ENCODE measurements at regions not wholly inside any gene's neighbourhood (a gene's known extent, or its start where the extent isn't known, plus 50 kb on each side); places are given as distances from the start of the nearest gene placed in this dataset.
"Not testable (repeated sequence)": the region's sequence is repeated elsewhere in the genome, so short reads cannot be mapped to it uniquely, and the experiment has no call there.

DNA sequence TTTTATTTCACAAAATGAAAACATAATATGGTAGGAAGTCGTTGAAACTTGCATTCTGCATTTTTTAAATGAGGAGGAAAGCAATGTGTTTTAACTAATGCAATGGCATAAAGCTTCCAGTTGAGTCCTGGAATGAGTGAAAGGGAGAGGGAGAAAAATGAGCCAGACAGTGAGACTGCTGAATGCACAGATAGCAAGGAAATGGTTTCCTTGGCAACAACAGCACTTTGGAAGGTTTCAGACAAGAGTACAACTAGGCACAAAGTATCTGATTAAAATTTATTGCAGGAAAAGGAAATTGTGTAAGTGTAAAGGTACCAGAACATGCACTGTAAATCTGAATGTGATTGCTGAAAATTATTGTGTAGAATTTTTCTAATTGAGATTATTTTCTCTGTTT, 320.1 kb upstream of the KYNU start:
- Histone ChIP-seq H3K9me3 (ENCODE audit: insufficient read depth, low read depth, low read length) (no peaks in the 10 kb centered on the region), H3K36me3 (ENCODE audit: insufficient read depth, low read depth, low read length) (no peaks in the 10 kb centered on the region), H3K4me3 (ENCODE audit: low read length) (no peak overlapping the region), H3K27me3 (ENCODE audit: insufficient read depth, low read length) (no peaks in the 10 kb centered on the region), H3K27ac (ENCODE audit: low read length) (no peak overlapping the region), H3K9ac (ENCODE audit: low read depth, low read length) (no peak overlapping the region), H3K4me1 (ENCODE audit: insufficient read depth, low read length) (no peaks in the 10 kb centered on the region)

DNA sequence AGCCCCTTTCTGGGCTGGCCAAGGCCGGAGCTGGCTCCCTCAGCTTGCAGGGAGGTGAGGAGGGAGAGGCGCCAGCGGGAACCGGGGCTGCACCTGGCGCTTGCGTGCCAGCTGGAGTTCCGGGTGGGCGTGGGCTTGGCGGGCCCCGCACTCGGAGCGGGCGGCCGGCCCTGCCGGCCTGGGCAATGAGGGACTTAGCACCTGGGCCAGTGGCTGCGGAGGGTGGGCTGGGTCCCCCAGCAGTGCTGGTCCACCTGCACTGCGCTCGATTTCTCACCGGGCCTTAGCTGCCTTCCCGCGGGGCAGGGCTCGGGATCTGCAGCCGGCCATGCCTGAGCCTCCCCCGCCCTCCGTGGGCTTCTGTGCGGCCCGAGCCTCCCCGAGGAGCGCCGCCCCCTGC, 331.5 kb upstream of the KYNU start:
- H3K4me1 ChIP-seq (ENCODE audit: insufficient read depth, low read length); H3K9me3 ChIP-seq (ENCODE audit: insufficient read depth, low read depth, low read length); H3K4me3 ChIP-seq (ENCODE audit: low read length); H3K9ac ChIP-seq (ENCODE audit: low read depth, low read length); H3K27me3 ChIP-seq (ENCODE audit: insufficient read depth, low read length); H3K27ac ChIP-seq (ENCODE audit: low read length); H3K36me3 ChIP-seq (ENCODE audit: insufficient read depth, low read depth, low read length): not testable (repeated sequence)

DNA sequence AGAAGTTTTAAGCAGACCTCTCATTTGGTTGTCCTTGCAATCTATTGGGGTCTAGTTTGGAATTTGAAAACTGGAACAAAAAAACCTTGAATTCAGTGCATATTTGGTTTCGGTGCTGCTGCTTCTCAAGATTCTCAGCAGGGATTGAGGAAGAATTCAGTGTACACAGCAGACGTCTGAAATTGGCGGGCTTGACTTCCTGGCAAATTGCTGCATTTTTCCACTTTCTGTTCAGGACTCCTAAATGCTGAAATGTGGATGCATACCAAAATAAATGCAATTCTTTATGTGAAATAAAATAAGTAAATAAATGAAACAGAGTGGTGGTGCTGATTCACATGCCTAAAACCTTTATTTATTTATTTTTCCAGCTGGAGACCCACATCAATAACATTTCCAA, 332.4 kb upstream of the KYNU start:
- Histone ChIP-seq H3K9ac (ENCODE audit: low read depth, low read length) (no peak overlapping the region), H3K4me3 (ENCODE audit: low read length) (no peak overlapping the region), H3K36me3 (ENCODE audit: insufficient read depth, low read depth, low read length) (no peaks in the 10 kb centered on the region), H3K9me3 (ENCODE audit: insufficient read depth, low read depth, low read length) (no peaks in the 10 kb centered on the region; the same call in 1 of the 2 replicates), H3K27ac (ENCODE audit: low read length) (no peak overlapping the region), H3K4me1 (ENCODE audit: insufficient read depth, low read length) (no peaks in the 10 kb centered on the region), H3K27me3 (ENCODE audit: insufficient read depth, low read length) (no peaks in the 10 kb centered on the region)

DNA sequence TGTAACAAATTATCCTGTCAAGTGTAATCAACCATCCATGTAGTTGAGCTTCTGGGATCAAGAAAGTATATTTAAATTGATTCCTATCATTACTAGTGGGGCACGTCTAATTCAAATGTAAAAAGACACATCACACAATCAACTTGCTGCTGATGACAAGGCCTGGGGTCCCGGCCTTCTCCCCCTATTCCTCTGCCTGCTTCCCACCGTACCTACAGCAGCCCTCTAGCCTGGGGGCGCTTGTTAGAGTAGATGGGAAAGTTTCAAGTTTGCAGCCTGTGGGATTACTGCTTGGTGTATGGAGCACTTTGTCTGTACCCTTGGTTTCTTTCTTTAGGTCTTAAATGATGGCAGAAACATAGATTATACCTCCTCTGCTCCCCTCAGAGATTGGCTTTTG, 333.3 kb upstream of the KYNU start:
- Histone ChIP-seq H3K36me3 (ENCODE audit: insufficient read depth, low read depth, low read length) (no peaks in the 10 kb centered on the region), H3K9me3 (ENCODE audit: insufficient read depth, low read depth, low read length) (no peaks in the 10 kb centered on the region), H3K27me3 (ENCODE audit: insufficient read depth, low read length) (no peaks in the 10 kb centered on the region), H3K9ac (ENCODE audit: low read depth, low read length) (no peak overlapping the region), H3K27ac (ENCODE audit: low read length) (no peak overlapping the region), H3K4me1 (ENCODE audit: insufficient read depth, low read length) (no peaks in the 10 kb centered on the region), H3K4me3 (ENCODE audit: low read length) (no peak overlapping the region)

DNA sequence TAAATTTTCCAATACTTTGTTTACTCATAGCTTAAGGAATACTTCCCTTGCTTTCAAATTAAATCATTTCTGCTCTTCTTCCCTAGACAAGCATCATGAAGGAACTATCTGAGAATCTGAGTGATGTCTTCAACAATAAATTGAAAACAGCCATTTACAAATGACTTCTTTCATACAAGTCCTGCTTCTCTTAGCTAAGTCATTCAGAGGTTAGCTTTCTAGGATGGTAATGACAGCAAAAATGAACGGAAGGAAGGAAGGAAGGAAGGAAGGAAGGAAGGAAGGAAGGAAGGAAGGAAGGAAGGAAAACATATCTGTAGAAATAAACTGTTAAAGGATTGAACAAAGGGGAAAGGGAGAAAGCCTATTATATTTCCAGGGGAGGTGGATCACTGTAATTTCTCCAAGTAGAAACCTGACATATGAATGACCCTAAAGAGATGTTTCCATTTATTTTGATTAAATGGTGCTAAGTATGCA, 335.0 kb upstream of the KYNU start:
- H3K36me3 ChIP-seq (ENCODE audit: insufficient read depth, low read depth, low read length), result no peaks in the 10 kb centered on the region
- H3K27me3 ChIP-seq (ENCODE audit: insufficient read depth, low read length), result no peaks in the 10 kb centered on the region
- no peak overlapping the region for H3K27ac ChIP-seq (ENCODE audit: low read length)
- H3K4me3 ChIP-seq (ENCODE audit: low read length), result no peak overlapping the region
- H3K9ac ChIP-seq (ENCODE audit: low read depth, low read length), result no peak overlapping the region
- H3K4me1 ChIP-seq (ENCODE audit: insufficient read depth, low read length), result no peaks in the 10 kb centered on the region
- no peaks in the 10 kb centered on the region for H3K9me3 ChIP-seq (ENCODE audit: insufficient read depth, low read depth, low read length)

DNA sequence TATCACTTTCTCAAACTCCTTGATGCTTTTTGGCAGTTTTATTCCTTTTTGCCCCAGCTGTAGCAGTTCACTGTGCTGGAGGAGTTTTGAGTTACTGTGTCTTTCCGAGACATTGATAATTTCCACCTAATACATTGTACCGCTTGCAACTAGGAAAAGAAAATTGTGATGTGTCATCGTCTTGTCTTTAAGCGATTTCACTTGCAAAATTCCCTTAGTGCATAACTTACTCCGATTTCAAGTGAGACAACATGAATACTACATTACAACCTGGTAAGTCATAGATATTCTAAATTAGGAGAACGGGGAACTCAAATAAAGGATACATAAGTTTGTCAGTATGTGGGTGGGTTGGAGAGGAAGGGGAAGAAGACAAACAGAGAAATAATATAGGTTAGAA, 340.5 kb upstream of the KYNU start:
- Histone ChIP-seq H3K27me3 (ENCODE audit: insufficient read depth, low read length) (no peaks in the 10 kb centered on the region), H3K9me3 (ENCODE audit: insufficient read depth, low read depth, low read length) (no peaks in the 10 kb centered on the region), H3K9ac (ENCODE audit: low read depth, low read length) (no peak overlapping the region), H3K36me3 (ENCODE audit: insufficient read depth, low read depth, low read length) (no peaks in the 10 kb centered on the region), H3K27ac (ENCODE audit: low read length) (no peak overlapping the region), H3K4me3 (ENCODE audit: low read length) (no peak overlapping the region), H3K4me1 (ENCODE audit: insufficient read depth, low read length) (no peaks in the 10 kb centered on the region)

DNA sequence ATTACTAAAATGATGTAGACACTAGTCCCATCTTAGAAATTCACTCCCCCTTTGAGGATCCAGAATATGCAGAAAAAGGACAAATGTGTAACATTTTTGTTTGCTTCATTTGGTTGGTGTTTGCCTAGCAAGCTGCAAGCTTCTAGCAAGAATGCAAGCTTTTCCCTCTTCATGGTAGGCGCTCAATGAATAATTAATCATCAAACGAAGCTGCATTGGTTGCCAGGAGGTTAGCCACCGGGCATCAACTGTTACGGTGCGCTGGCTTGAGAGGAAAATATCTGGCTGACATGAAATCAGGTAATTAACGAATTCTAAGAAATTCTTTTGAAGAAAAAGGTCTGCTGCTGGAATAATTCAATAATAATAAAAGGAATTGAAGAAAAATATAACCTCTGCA, 341.0 kb upstream of the KYNU start:
- Histone ChIP-seq H3K27ac (ENCODE audit: low read length) (no peak overlapping the region), H3K36me3 (ENCODE audit: insufficient read depth, low read depth, low read length) (no peaks in the 10 kb centered on the region), H3K4me1 (ENCODE audit: insufficient read depth, low read length) (no peaks in the 10 kb centered on the region), H3K9ac (ENCODE audit: low read depth, low read length) (no peak overlapping the region), H3K27me3 (ENCODE audit: insufficient read depth, low read length) (no peaks in the 10 kb centered on the region), H3K9me3 (ENCODE audit: insufficient read depth, low read depth, low read length) (no peaks in the 10 kb centered on the region), H3K4me3 (ENCODE audit: low read length) (no peak overlapping the region)

DNA sequence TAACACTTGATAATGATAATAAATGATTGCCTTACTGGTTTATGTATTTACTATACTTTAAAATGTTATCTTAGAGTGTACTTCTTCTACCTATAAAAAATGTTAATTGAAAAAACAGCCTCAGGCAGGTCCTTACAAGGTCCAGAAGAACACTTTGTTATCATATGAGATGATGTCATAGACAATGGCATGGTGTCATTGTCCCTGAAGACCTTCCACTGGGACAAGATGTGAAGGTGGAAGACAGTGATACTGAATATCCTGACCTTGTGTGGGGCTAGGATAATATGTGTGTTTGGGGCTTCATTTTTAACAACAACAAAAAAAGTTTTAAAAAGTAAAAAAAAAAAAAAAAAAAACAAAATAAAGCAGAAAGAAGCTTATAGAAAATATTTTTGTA, 342.2 kb upstream of the KYNU start:
- H3K27me3 ChIP-seq (ENCODE audit: insufficient read depth, low read length), result no peaks in the 10 kb centered on the region
- no peaks in the 10 kb centered on the region for H3K36me3 ChIP-seq (ENCODE audit: insufficient read depth, low read depth, low read length)
- H3K27ac ChIP-seq (ENCODE audit: low read length), result no peak overlapping the region
- H3K4me3 ChIP-seq (ENCODE audit: low read length), result no peak overlapping the region
- no peaks in the 10 kb centered on the region for H3K4me1 ChIP-seq (ENCODE audit: insufficient read depth, low read length)
- H3K9ac ChIP-seq (ENCODE audit: low read depth, low read length), result no peak overlapping the region
- no peaks in the 10 kb centered on the region for H3K9me3 ChIP-seq (ENCODE audit: insufficient read depth, low read depth, low read length)

DNA sequence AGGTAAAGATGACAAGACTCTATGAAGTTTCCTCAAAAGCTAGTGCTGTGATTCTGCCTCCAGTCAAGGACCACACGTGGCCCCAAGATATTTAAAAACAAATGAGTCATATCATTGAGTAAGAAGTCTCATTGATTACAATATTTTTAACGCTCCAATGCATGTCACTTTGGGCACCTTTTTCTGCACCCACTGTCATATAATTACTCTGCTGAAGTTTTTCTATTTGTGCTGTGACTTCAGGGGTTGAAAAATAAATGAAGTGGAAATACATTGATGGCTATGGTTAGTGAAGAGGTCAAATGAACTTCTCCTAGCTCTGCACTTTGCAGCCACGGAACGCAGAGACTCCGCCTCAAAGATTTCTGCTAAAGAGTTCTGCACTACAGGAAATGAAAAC, 344.3 kb upstream of the KYNU start:
- Histone ChIP-seq H3K4me1 (ENCODE audit: insufficient read depth, low read length) (no peaks in the 10 kb centered on the region), H3K9ac (ENCODE audit: low read depth, low read length) (no peak overlapping the region), H3K9me3 (ENCODE audit: insufficient read depth, low read depth, low read length) (no peaks in the 10 kb centered on the region), H3K27me3 (ENCODE audit: insufficient read depth, low read length) (no peaks in the 10 kb centered on the region), H3K36me3 (ENCODE audit: insufficient read depth, low read depth, low read length) (no peaks in the 10 kb centered on the region), H3K27ac (ENCODE audit: low read length) (no peak overlapping the region), H3K4me3 (ENCODE audit: low read length) (no peak overlapping the region)

DNA sequence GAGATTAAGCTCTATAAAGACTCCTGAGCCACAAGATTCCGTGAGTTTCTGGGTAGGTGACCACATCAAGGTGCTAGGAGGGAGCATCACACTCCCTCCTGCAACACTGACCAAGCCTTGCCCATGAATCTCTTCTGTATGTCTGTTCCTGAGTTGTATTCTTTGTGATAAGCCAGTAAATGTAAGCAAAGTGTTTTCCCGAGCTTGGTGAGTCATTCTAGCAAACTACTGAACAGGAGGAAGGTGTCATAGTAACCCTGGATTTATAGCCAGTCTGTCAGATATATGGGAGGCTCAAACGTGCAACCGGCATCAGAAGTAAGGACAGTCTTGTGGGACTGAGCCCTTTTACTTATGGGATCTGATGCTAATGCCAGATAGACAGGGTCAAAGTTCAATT, 346.1 kb upstream of the KYNU start:
- Histone ChIP-seq H3K4me1 (ENCODE audit: insufficient read depth, low read length) (no peaks in the 10 kb centered on the region), H3K27ac (ENCODE audit: low read length) (no peak overlapping the region), H3K9ac (ENCODE audit: low read depth, low read length) (no peak overlapping the region), H3K27me3 (ENCODE audit: insufficient read depth, low read length) (no peaks in the 10 kb centered on the region), H3K9me3 (ENCODE audit: insufficient read depth, low read depth, low read length) (no peaks in the 10 kb centered on the region), H3K4me3 (ENCODE audit: low read length) (no peak overlapping the region), H3K36me3 (ENCODE audit: insufficient read depth, low read depth, low read length) (no peaks in the 10 kb centered on the region)

DNA sequence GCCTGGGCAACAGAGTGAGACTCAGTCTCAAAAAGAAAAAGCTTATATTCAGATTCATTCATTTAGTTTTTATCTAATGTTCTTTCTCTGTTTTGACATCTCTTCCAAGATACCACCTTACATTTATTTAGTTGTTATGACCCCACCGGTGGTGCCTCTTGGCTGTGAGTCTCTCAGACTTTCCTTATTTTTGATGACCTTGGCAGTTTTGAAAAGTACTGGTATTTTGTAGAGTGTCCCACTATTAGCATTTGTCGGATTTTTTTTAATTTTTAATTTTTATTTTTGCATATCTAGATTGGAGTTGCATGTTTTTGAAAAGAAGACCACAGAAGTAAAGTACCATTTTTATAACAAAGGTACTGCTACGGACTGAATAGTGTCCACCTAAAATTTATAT, 351.7 kb upstream of the KYNU start:
- Histone ChIP-seq H3K4me1 (ENCODE audit: insufficient read depth, low read length) (no peaks in the 10 kb centered on the region), H3K9me3 (ENCODE audit: insufficient read depth, low read depth, low read length) (no peaks in the 10 kb centered on the region), H3K4me3 (ENCODE audit: low read length) (no peak overlapping the region), H3K9ac (ENCODE audit: low read depth, low read length) (no peak overlapping the region), H3K36me3 (ENCODE audit: insufficient read depth, low read depth, low read length) (no peaks in the 10 kb centered on the region), H3K27me3 (ENCODE audit: insufficient read depth, low read length) (no peaks in the 10 kb centered on the region), H3K27ac (ENCODE audit: low read length) (no peak overlapping the region)

DNA sequence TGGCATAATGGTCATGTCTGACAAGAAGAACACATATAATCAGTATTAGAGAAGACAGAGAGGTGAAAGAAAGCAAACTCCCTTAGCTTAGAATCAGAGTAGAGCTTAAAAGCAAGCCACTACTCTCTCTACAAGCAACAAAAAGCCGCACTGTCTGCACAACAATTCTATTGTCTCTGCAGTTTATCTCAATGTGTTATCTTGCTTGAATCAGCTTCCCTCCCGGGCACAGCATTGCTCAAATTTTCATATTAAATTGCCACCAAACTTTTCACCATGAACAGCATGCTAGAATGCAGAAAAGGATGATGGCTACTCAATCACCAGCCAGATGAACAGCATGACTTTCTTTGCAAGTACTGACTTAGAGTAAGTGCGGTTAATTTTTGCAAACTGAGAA, 356.0 kb upstream of the KYNU start:
- H3K27me3 ChIP-seq (ENCODE audit: insufficient read depth, low read length), result no peaks in the 10 kb centered on the region
- H3K4me1 ChIP-seq (ENCODE audit: insufficient read depth, low read length), result no peaks in the 10 kb centered on the region
- no peak overlapping the region for H3K4me3 ChIP-seq (ENCODE audit: low read length)
- H3K27ac ChIP-seq (ENCODE audit: low read length), result no peak overlapping the region
- no peak overlapping the region for H3K9ac ChIP-seq (ENCODE audit: low read depth, low read length)
- H3K9me3 ChIP-seq (ENCODE audit: insufficient read depth, low read depth, low read length), result no peaks in the 10 kb centered on the region
- no peaks in the 10 kb centered on the region for H3K36me3 ChIP-seq (ENCODE audit: insufficient read depth, low read depth, low read length)

DNA sequence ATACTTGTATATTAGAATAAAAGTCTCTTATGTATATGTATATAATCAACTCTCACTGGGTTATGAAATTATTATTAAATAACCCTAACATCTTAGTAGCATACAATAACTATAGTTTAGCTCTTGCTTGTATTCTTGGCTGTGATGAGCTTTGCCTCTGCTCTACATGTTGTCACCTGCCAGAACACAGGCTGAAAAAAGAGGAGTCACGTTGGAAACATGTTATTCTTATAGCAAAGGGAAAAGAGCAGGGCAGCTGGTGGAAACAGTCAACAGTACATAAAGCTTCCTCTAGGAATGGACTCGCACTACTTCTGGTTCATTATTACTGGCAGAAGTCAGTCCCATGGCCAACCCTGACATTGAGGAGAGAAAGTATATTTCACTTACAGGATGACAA, 362.0 kb upstream of the KYNU start:
- no peak overlapping the region for H3K27ac ChIP-seq (ENCODE audit: low read length)
- no peak overlapping the region for H3K4me3 ChIP-seq (ENCODE audit: low read length)
- H3K27me3 ChIP-seq (ENCODE audit: insufficient read depth, low read length), result no peaks in the 10 kb centered on the region
- no peaks in the 10 kb centered on the region for H3K36me3 ChIP-seq (ENCODE audit: insufficient read depth, low read depth, low read length)
- no peaks in the 10 kb centered on the region for H3K4me1 ChIP-seq (ENCODE audit: insufficient read depth, low read length)
- no peak overlapping the region for H3K9ac ChIP-seq (ENCODE audit: low read depth, low read length)
- no peaks in the 10 kb centered on the region for H3K9me3 ChIP-seq (ENCODE audit: insufficient read depth, low read depth, low read length)
